ENCODE measurements at regions not wholly inside any gene's neighbourhood (a gene's known extent, or its start where the extent isn't known, plus 50 kb on each side); places are given as distances from the start of the nearest gene placed in this dataset.

GRCh38 chr9:551986-552929 is 289.2 kb upstream of the DMRT1 start:
- no peak for DNase-seq

GRCh38 chr9:555493-555892 is 286.0 kb upstream of the DMRT1 start:
- DNase-seq: no peak

- DNase-seq: no peak
Measured at GRCh38 chr9:556199-556598, 285.3 kb upstream of the DMRT1 start.

GRCh38 chr9:556675-557074 is 284.8 kb upstream of the DMRT1 start:
- no peak for DNase-seq

GRCh38 chr9:557601-558201 is 283.8 kb upstream of the DMRT1 start:
- no peak for DNase-seq

- DNase-seq: no peak
Measured at GRCh38 chr9:561427-561826, 280.1 kb upstream of the DMRT1 start.

- no peak for DNase-seq
Measured at GRCh38 chr9:563200-563599, 278.3 kb upstream of the DMRT1 start.

GRCh38 chr9:565528-565927 is 276.0 kb upstream of the DMRT1 start:
- no peak for DNase-seq

- no peak for DNase-seq
Measured at GRCh38 chr9:567128-567746, 274.3 kb upstream of the DMRT1 start.

- no peak for DNase-seq
Measured at GRCh38 chr9:567747-568305, 273.7 kb upstream of the DMRT1 start.

GRCh38 chr9:569296-569695 is 272.2 kb upstream of the DMRT1 start:
- no peak for DNase-seq

GRCh38 chr9:570187-570586 is 271.3 kb upstream of the DMRT1 start:
- DNase-seq: no peak

GRCh38 chr9:571066-571465 is 270.4 kb upstream of the DMRT1 start:
- DNase-seq: no peak

- no peak for DNase-seq
Measured at GRCh38 chr9:571741-572140, 269.8 kb upstream of the DMRT1 start.

- no peak for DNase-seq
Measured at GRCh38 chr9:573691-574410, 267.6 kb upstream of the DMRT1 start.

GRCh38 chr9:575139-575538 is 266.4 kb upstream of the DMRT1 start:
- DNase-seq: no peak

GRCh38 chr9:580652-581342 is 260.7 kb upstream of the DMRT1 start:
- no peak for DNase-seq

- DNase-seq: no peak
Measured at GRCh38 chr9:581673-582497, 259.6 kb upstream of the DMRT1 start.

- no peak for DNase-seq
Measured at GRCh38 chr9:582775-583174, 258.7 kb upstream of the DMRT1 start.

- no peak for DNase-seq
Measured at GRCh38 chr9:587527-587926, 254.0 kb upstream of the DMRT1 start.

GRCh38 chr9:588981-589380 is 252.5 kb upstream of the DMRT1 start:
- DNase-seq: no peak

All from NCI-H2081 (cell line).